Stomach (tissue), 4 donors: ENCODE measurements at regions not wholly inside any gene's neighbourhood (a gene's known extent, or its start where the extent isn't known, plus 50 kb on each side); places are given as distances from the start of the nearest gene placed in this dataset.

Source experiments
- POLR2A ChIP-seq, 4 donors: fragments of 450-650 bp; IDR thresholded peaks; one replicate each; pipeline ENCODE4 v1.6.1; 2016; ENCODE audit warnings: antibody characterized with exemption in 4 of 4, control low read depth in 2 of 4, mild to moderate bottlenecking in 1 of 4, moderate library complexity in 1 of 4
- TF ChIP-seq, protein P1 (sequence below), 7 experiments: fragments of 450-650 bp in 4 of 7; fragments of 200-600 bp in 3 of 7; sonication (generic) in 3 of 7; IDR thresholded peaks; one replicate each; pipeline ENCODE4 v1.5.1; 2016 to 2019; ENCODE audit warnings: antibody characterized with exemption in 7 of 7, control low read depth in 2 of 7, mild to moderate bottlenecking in 1 of 7

DNA sequence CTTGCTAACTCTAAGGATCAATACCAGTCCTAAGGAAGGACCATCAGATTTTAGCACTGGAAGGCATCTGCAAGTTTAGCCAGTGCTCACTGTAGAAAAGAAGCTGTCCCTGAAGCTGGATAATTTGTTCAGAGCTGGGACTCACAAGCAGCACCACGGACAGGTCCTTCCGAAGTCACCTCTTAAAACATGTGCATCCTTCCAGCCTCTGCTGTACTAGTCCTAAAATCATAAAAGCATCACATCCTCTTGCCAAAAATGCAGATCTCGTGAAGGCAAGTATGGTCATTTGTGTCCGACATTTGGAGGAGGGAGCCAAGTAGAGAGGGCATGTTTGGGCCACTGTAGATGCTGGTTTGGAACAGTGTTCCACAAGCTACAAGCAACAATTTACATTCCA lies 506.9 kb downstream of the RBFOX1 start:
- TF ChIP-seq, protein P1, sequence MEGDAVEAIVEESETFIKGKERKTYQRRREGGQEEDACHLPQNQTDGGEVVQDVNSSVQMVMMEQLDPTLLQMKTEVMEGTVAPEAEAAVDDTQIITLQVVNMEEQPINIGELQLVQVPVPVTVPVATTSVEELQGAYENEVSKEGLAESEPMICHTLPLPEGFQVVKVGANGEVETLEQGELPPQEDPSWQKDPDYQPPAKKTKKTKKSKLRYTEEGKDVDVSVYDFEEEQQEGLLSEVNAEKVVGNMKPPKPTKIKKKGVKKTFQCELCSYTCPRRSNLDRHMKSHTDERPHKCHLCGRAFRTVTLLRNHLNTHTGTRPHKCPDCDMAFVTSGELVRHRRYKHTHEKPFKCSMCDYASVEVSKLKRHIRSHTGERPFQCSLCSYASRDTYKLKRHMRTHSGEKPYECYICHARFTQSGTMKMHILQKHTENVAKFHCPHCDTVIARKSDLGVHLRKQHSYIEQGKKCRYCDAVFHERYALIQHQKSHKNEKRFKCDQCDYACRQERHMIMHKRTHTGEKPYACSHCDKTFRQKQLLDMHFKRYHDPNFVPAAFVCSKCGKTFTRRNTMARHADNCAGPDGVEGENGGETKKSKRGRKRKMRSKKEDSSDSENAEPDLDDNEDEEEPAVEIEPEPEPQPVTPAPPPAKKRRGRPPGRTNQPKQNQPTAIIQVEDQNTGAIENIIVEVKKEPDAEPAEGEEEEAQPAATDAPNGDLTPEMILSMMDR (IDR thresholded peaks at IDR 0.05) = no peak
- no peak for TF ChIP-seq POLR2A (IDR thresholded peaks at IDR 0.05)
